Transverse colon (tissue), 4 donors: ENCODE measurements at regions not wholly inside any gene's neighbourhood (a gene's known extent, or its start where the extent isn't known, plus 50 kb on each side); places are given as distances from the start of the nearest gene placed in this dataset.

Experiments used
- DNase-seq: peaks from one replicate; pipeline ENCODE4 v3.0.0-alpha.2; 2019
- H3K27ac ChIP-seq, 4 donors: fragments of 200-600 bp; sonication (generic); 2 replicates each; pipeline ENCODE4 v1.5.1; 2016 to 2018; ENCODE audit warnings: inconsistent platforms in 4 of 4
- H3K27me3 ChIP-seq: fragments of 200-600 bp; sonication (generic); 2 replicates; pipeline ENCODE4 v1.5.1; 2017; ENCODE audit warnings: inconsistent platforms
- H3K36me3 ChIP-seq, 4 donors: fragments of 200-600 bp; sonication (generic); 2 replicates each; pipeline ENCODE4 v1.5.1; 2017 to 2019; ENCODE audit warnings: inconsistent platforms in 4 of 4
- H3K4me1 ChIP-seq, 4 donors: fragments of 200-600 bp; sonication (generic); 2 replicates each; pipeline ENCODE4 v1.5.1; 2017 to 2020; ENCODE audit warnings: inconsistent platforms in 4 of 4
- H3K4me3 ChIP-seq, 4 donors: fragments of 200-600 bp; sonication (generic); 1 replicate in 1 of 4; 2 replicates in 3 of 4; pipeline versions ENCODE4 v1.5.1 to v1.6.1; 2017 to 2019; ENCODE audit warnings: inconsistent platforms in 4 of 4
- H3K9me3 ChIP-seq, 2 donors: fragments of 200-600 bp; sonication (generic); 2 replicates each; pipeline ENCODE4 v1.5.1; 2017 to 2019; ENCODE audit warnings: inconsistent platforms in 2 of 2
- EP300 ChIP-seq: sonication (generic); formaldehyde crosslinking; IDR thresholded peaks from one replicate; pipeline ENCODE4 v1.6.1; 2017; ENCODE audit warnings: antibody characterized with exemption, low read depth
- POLR2A ChIP-seq: fragments of 450-650 bp; IDR thresholded peaks from one replicate; pipeline ENCODE4 v1.6.1; 2016; ENCODE audit warnings: antibody characterized with exemption, mild to moderate bottlenecking, moderate library complexity
- POLR2AphosphoS5 ChIP-seq, 3 donors: sonication (generic); formaldehyde crosslinking; IDR thresholded peaks; one replicate each; pipeline ENCODE4 v1.6.1; 2016; ENCODE audit warnings: antibody characterized with exemption in 3 of 3
- WGBS, 2 donors: methylation state at CpG; one replicate each; pipeline ENCODE4 v1.1.5; 2018; ENCODE audit warnings: low coverage in 1 of 2; 5-methylcytosine and 5-hydroxymethylcytosine counted together
- in situ Hi-C, 4 donors: fragments of 200-750 bp; cut with MboI; loops; one replicate each; pipeline versions ENCODE4 v1.15.0 to v1.15.1; 2017; ENCODE audit warnings: low sequenced_read_pairs in 3 of 4, low pct_ligation_motif_present in 1 of 4, low pct_unique_long_range_greater_than_20kb in 1 of 4
- intact Hi-C: fragments of 100-400 bp; cut with DNase I; formaldehyde crosslinking; loops from one replicate; pipeline ENCODE4 v1.15.1; 2023; ENCODE audit warnings: low total_unique reads

DNA sequence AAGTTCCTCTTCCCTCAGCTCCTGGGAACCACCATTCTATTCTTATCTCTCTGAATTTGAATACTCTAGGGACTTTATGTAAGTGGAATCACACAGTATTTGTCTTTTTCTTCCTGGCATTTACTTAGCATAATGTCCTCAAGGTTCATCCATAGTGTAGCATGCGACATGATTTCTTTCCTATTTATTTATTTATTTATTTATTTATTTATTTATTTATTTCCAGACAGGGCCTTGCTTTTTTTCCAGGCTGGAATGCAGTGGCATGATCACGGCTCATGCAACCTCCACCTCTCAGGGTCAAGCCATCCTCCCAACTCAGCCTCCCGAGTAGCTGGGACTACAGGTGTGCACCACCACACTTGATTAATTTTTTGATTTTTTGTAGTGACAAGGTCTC is 142.1 kb downstream of the GPBP1 start:
- in situ Hi-C loops: loop anchor here in 1 of 4 donors (25.0 kb wide), 1 partner anchor 471 kb away; no protein-coding TSS in a partner anchor
- H3K9me3 ChIP-seq: no peaks in the 10 kb centered on the region
- DNase-seq: no peak

More for the DNA sequence above, 142.1 kb downstream of the GPBP1 start:
- Histone ChIP-seq H3K4me1 (no peaks in the 10 kb centered on the region), H3K27ac (peak overlapping the region in 2 of 4 donors; percentile 18 to 45), H3K36me3 (no peaks in the 10 kb centered on the region), H3K27me3 (no peaks in the 10 kb centered on the region), H3K4me3 (no peak overlapping the region)
- intact Hi-C loops: no loop called here
- WGBS, 2 donors: 97% methylated on average over 3 of the region's 3 CpGs; no CpG with 5 or more reads in 1 of the 2 donors
- TF ChIP-seq POLR2AphosphoS5 (IDR thresholded peaks at IDR 0.05): no peak
- TF ChIP-seq POLR2A: no peak
- TF ChIP-seq EP300: no peak
